Lower leg skin (tissue), 3 donors: ENCODE measurements at regions not wholly inside any gene's neighbourhood (a gene's known extent, or its start where the extent isn't known, plus 50 kb on each side); places are given as distances from the start of the nearest gene placed in this dataset.

ENCODE experiments used
- CTCF ChIP-seq, 3 donors: fragments of 450-650 bp; IDR thresholded peaks; one replicate each; pipeline ENCODE4 v1.5.1; 2016; ENCODE audit warnings: antibody characterized with exemption in 3 of 3, mild to moderate bottlenecking in 3 of 3, moderate library complexity in 2 of 3
- POLR2A ChIP-seq, 2 donors: fragments of 450-650 bp; IDR thresholded peaks; one replicate each; pipeline ENCODE4 v1.6.1; 2016 to 2017; ENCODE audit warnings: antibody characterized with exemption in 2 of 2, mild to moderate bottlenecking in 1 of 2, moderate library complexity in 1 of 2

- TF ChIP-seq CTCF (IDR thresholded peaks at IDR 0.05) = no peak
- no peak for TF ChIP-seq POLR2A (IDR thresholded peaks at IDR 0.05)
Observed at GRCh38 chr2:7454592-7454991, 537.4 kb downstream of the RNF144A start.
